ENCODE measurements at regions not wholly inside any gene's neighbourhood (a gene's known extent, or its start where the extent isn't known, plus 50 kb on each side); places are given as distances from the start of the nearest gene placed in this dataset.

- ATAC-seq (no peak), DNase-seq (no peak)
- intact Hi-C loops (cut with DNase I, micrococcal nuclease), result no loop called here
Observed at GRCh38 chr5:133709209-133709725, 96.9 kb upstream of the FSTL4 start.

GRCh38 chr5:133708331-133708850 lies 96.0 kb upstream of the FSTL4 start:
- no peak for DNase-seq
- no peak for ATAC-seq
- intact Hi-C loops (cut with DNase I, micrococcal nuclease), result no loop called here

- DNase-seq (no peak), ATAC-seq (no peak)
- intact Hi-C loops (cut with DNase I, micrococcal nuclease), result no loop called here
Observed at GRCh38 chr5:133707629-133708028, 95.3 kb upstream of the FSTL4 start.

GRCh38 chr5:133706506-133707430 lies 94.4 kb upstream of the FSTL4 start:
- intact Hi-C loops (cut with DNase I, micrococcal nuclease), result no loop called here
- no peak for DNase-seq
- no peak for ATAC-seq

- intact Hi-C loops (cut with DNase I, micrococcal nuclease), result no loop called here
- ATAC-seq, result no peak
- DNase-seq, result no peak
Observed at GRCh38 chr5:133705331-133705730, 93.0 kb upstream of the FSTL4 start.

GRCh38 chr5:133704411-133704810 lies 92.1 kb upstream of the FSTL4 start:
- ATAC-seq (no peak), DNase-seq (no peak)
- intact Hi-C loops (cut with DNase I, micrococcal nuclease), result no loop called here

- ATAC-seq, result no peak
- intact Hi-C loops (cut with DNase I, micrococcal nuclease), result no loop called here
- no peak for DNase-seq
Observed at GRCh38 chr5:133703935-133704334, 91.6 kb upstream of the FSTL4 start.

- ATAC-seq (no peak), DNase-seq (no peak)
- intact Hi-C loops (cut with DNase I, micrococcal nuclease), result no loop called here
Observed at GRCh38 chr5:133702791-133703770, 90.7 kb upstream of the FSTL4 start.

GRCh38 chr5:133701871-133702270 lies 89.5 kb upstream of the FSTL4 start:
- ATAC-seq (no peak), DNase-seq (no peak)
- intact Hi-C loops (cut with DNase I, micrococcal nuclease), result no loop called here

- ATAC-seq (no peak), DNase-seq (no peak)
- intact Hi-C loops (cut with DNase I, micrococcal nuclease), result no loop called here
Observed at GRCh38 chr5:133700251-133700650, 87.9 kb upstream of the FSTL4 start.

- DNase-seq (no peak), ATAC-seq (no peak)
- intact Hi-C loops (cut with DNase I, micrococcal nuclease), result no loop called here
Observed at GRCh38 chr5:133698646-133699526, 86.5 kb upstream of the FSTL4 start.

- ATAC-seq (no peak), DNase-seq (no peak)
- intact Hi-C loops (cut with DNase I, micrococcal nuclease), result no loop called here
Observed at GRCh38 chr5:133698259-133698554, 85.9 kb upstream of the FSTL4 start.

- DNase-seq (no peak), ATAC-seq (no peak)
- intact Hi-C loops (cut with DNase I, micrococcal nuclease), result no loop called here
Observed at GRCh38 chr5:133697536-133698258, 85.4 kb upstream of the FSTL4 start.

- intact Hi-C loops (cut with DNase I, micrococcal nuclease), result no loop called here
- DNase-seq, result no peak
- ATAC-seq, result no peak
Observed at GRCh38 chr5:133696782-133697507, 84.6 kb upstream of the FSTL4 start.

- intact Hi-C loops (cut with DNase I, micrococcal nuclease), result no loop called here
- ATAC-seq (no peak), DNase-seq (no peak)
Observed at GRCh38 chr5:133696006-133696584, 83.8 kb upstream of the FSTL4 start.

- DNase-seq (no peak), ATAC-seq (no peak)
- intact Hi-C loops (cut with DNase I, micrococcal nuclease), result no loop called here
Observed at GRCh38 chr5:133694181-133694831, 82.0 kb upstream of the FSTL4 start.

- DNase-seq (no peak), ATAC-seq (no peak)
- intact Hi-C loops (cut with DNase I, micrococcal nuclease), result no loop called here
Observed at GRCh38 chr5:133691448-133691847, 79.1 kb upstream of the FSTL4 start.

Measured in left colon (tissue), 2 donors.